HCT116 (cell line): ENCODE measurements at regions not wholly inside any gene's neighbourhood (a gene's known extent, or its start where the extent isn't known, plus 50 kb on each side); places are given as distances from the start of the nearest gene placed in this dataset.

ENCODE experiments used
- ATAC-seq: fragments of 200-7000 bp; cut with Tn5 transposase; 2 replicates; pipeline ENCODE4 v1.9.1; 2020; ENCODE audit warnings: mild to moderate bottlenecking, moderate library complexity
- BruUV-seq: library from RNA; stranded (reverse); fragments of 400-500 nt; replicated peaks from 2 replicates; lab custom pipeline; 2021; lab: Mats Ljungman, UMichigan
- CTCF ChIA-PET: fragments of 300-600 bp; sonication (Branson Sonifier 250); formaldehyde crosslinking; loops from one replicate; lab custom pipeline; 2021; ENCODE audit warnings: antibody characterized with exemption; lab: Charles Lee
- POLR2A ChIA-PET: fragments of 300-600, 350-600 bp; sonication (Branson Sonifier 250); formaldehyde crosslinking; loops from one replicate; lab custom pipeline; 2021; ENCODE audit warnings: antibody characterized with exemption; lab: Charles Lee
- RAD21 ChIA-PET, 2 experiments: fragments of 300-600 bp; sonication (Branson Sonifier 250); formaldehyde crosslinking; loops; one replicate each; lab custom pipeline; 2023; ENCODE audit warnings: low total read pairs in 2 of 2; ENCODE audit not compliant: uncharacterized antibody in 2 of 2, unreplicated experiment in 2 of 2, low non-redundant PET in 1 of 2; lab: Charles Lee
- DNase-seq: peaks from one replicate; pipeline ENCODE4 v3.0.0-alpha.2; 2010; ENCODE audit warnings: low read depth, low spot score
- H2AFZ ChIP-seq: fragments of 200-600 bp; shearing (Covaris generic), sonication (generic); 2 replicates; pipeline ENCODE4 v1.6.1; 2017; ENCODE audit warnings: low read depth, mixed run types, mixed read lengths, antibody characterized with exemption, low read length; ENCODE audit not compliant: poor library complexity, severe bottlenecking
- H3K27ac ChIP-seq: 2 replicates; pipeline ENCODE4 v1.5.1; 2012; ENCODE audit warnings: low read depth, low read length
- H3K27me3 ChIP-seq: fragments of 200-600 bp; sonication (generic); 2 replicates; pipeline ENCODE4 v1.6.1; 2016; ENCODE audit warnings: mixed run types, low read length, mixed read lengths; ENCODE audit not compliant: insufficient read depth
- H3K36me3 ChIP-seq, 2 experiments: fragments of 200-500 bp in 1 of 2; fragments of 200-600 bp in 1 of 2; sonication (Bioruptor generic) in 1 of 2; sonication (generic) in 1 of 2; 2 replicates each; pipeline versions ENCODE4 v1.5.1 to v1.6.1; 2014 to 2016; ENCODE audit warnings: low read length in 2 of 2, inconsistent platforms in 1 of 2, mixed read lengths in 1 of 2, mixed run types in 1 of 2; ENCODE audit not compliant: insufficient read depth in 2 of 2, control insufficient read depth in 1 of 2
- H3K4me1 ChIP-seq, 2 experiments: fragments of 200-600 bp in 1 of 2; sonication (generic) in 1 of 2; 2 replicates each; pipeline versions ENCODE4 v1.5.1 to v1.6.1; 2012 to 2017; ENCODE audit warnings: low read length in 2 of 2, inconsistent platforms in 1 of 2, mild to moderate bottlenecking in 1 of 2, mixed read lengths in 1 of 2, mixed run types in 1 of 2, moderate library complexity in 1 of 2; ENCODE audit not compliant: insufficient read depth in 2 of 2, control insufficient read depth in 1 of 2
- H3K4me2 ChIP-seq: fragments of 200-600 bp; sonication (generic); 2 replicates; pipeline ENCODE4 v1.6.1; 2017; ENCODE audit warnings: mixed run types, low read length, mixed read lengths
- H3K4me3 ChIP-seq, 2 experiments: fragments of 200-600 bp in 1 of 2; sonication (generic) in 1 of 2; replicated peaks in 1 of 2; 2 replicates each; pipeline ENCODE4 v1.5.1; 2011 to 2016; ENCODE audit warnings: low read length in 2 of 2, control low read depth in 1 of 2, low read depth in 1 of 2, mild to moderate bottlenecking in 1 of 2, mixed read lengths in 1 of 2, mixed run types in 1 of 2
- H3K79me2 ChIP-seq: fragments of 200-600 bp; sonication (generic); 2 replicates; pipeline ENCODE4 v1.6.1; 2017; ENCODE audit warnings: mild to moderate bottlenecking, mixed run types, low read length, moderate library complexity, mixed read lengths; ENCODE audit not compliant: insufficient read depth
- H3K9ac ChIP-seq: fragments of 200-600 bp; sonication (generic); 2 replicates; pipeline ENCODE4 v1.6.1; 2016; ENCODE audit warnings: low read length, mixed read lengths
- H3K9me2 ChIP-seq: fragments of 200-600 bp; sonication (generic), shearing (Covaris generic); 2 replicates; pipeline ENCODE4 v1.6.1; 2017; ENCODE audit warnings: mixed run types, mild to moderate bottlenecking, moderate library complexity; ENCODE audit not compliant: insufficient read depth
- H3K9me3 ChIP-seq, 2 experiments: fragments of 200-500 bp in 1 of 2; fragments of 200-600 bp in 1 of 2; sonication (Bioruptor generic) in 1 of 2; sonication (generic) in 1 of 2; 2 replicates each; pipeline ENCODE4 v1.6.1; 2014 to 2017; ENCODE audit warnings: low read length in 2 of 2, mixed read lengths in 2 of 2, inconsistent platforms in 1 of 2, low read depth in 1 of 2, mild to moderate bottlenecking in 1 of 2, mixed run types in 1 of 2, moderate library complexity in 1 of 2; ENCODE audit not compliant: control insufficient read depth in 1 of 2, insufficient read depth in 1 of 2
- H4K20me1 ChIP-seq: fragments of 200-600 bp; sonication (generic), shearing (Covaris generic); 2 replicates; pipeline ENCODE4 v1.6.1; 2017; ENCODE audit warnings: mixed run types, mild to moderate bottlenecking, moderate library complexity; ENCODE audit not compliant: insufficient read depth
- ATF3 ChIP-seq: IDR thresholded peaks from 2 replicates; pipeline ENCODE4 v1.6.1; 2012
- CBX3 ChIP-seq: IDR thresholded peaks from 2 replicates; pipeline ENCODE4 v1.6.1; 2012; ENCODE audit warnings: low read depth
- EGR1 ChIP-seq: IDR thresholded peaks from 2 replicates; pipeline ENCODE4 v1.6.1; 2012; ENCODE audit warnings: low read depth
- ELF1 ChIP-seq: IDR thresholded peaks from 2 replicates; pipeline ENCODE4 v1.6.1; 2012; ENCODE audit warnings: low read depth, borderline replicate concordance
- EZH2phosphoT487 ChIP-seq: fragments of 200-600 bp; IDR thresholded peaks from 2 replicates; pipeline ENCODE4 v1.6.1; 2018; ENCODE audit warnings: antibody characterized with exemption, borderline replicate concordance
- JUND ChIP-seq: IDR thresholded peaks from 2 replicates; pipeline ENCODE4 v1.6.1; 2012
- POLR2A ChIP-seq: IDR thresholded peaks from 2 replicates; pipeline ENCODE4 v1.7.0; 2011; ENCODE audit warnings: borderline replicate concordance; ENCODE audit not compliant: insufficient read depth, insufficient read length; ENCODE audit errors: extremely low read depth
- REST ChIP-seq: IDR thresholded peaks from 2 replicates; pipeline ENCODE4 v1.6.1; 2012; ENCODE audit warnings: low read depth
- SIN3A ChIP-seq: IDR thresholded peaks from 2 replicates; pipeline ENCODE4 v1.6.1; 2012; ENCODE audit warnings: low read depth
- SP1 ChIP-seq: IDR thresholded peaks from 2 replicates; pipeline ENCODE4 v1.6.1; 2012; ENCODE audit warnings: low read depth
- TCF7L2 ChIP-seq: IDR thresholded peaks from 2 replicates; pipeline ENCODE4 v1.7.0; 2011; ENCODE audit warnings: borderline replicate concordance, inconsistent platforms; ENCODE audit not compliant: insufficient read depth, insufficient read length; ENCODE audit errors: extremely low read depth
- YY1 ChIP-seq: IDR thresholded peaks from 2 replicates; pipeline ENCODE4 v1.6.1; 2011; ENCODE audit warnings: low read length, low read depth, moderate library complexity, mild to moderate bottlenecking; ENCODE audit not compliant: insufficient replicate concordance; ENCODE audit errors: extremely low read depth
- ZBTB33 ChIP-seq: IDR thresholded peaks from 2 replicates; pipeline ENCODE4 v1.6.1; 2011; ENCODE audit warnings: mild to moderate bottlenecking, low read length, moderate library complexity; ENCODE audit not compliant: insufficient replicate concordance; ENCODE audit errors: extremely low read depth
- ZFX ChIP-seq: fragments of 450-650 bp; IDR thresholded peaks from 2 replicates; pipeline ENCODE4 v1.6.1; 2017
- intact Hi-C: fragments of 100-400 bp; cut with micrococcal nuclease; formaldehyde crosslinking; loops from 2 replicates; pipeline ENCODE4 v1.10.0; 2022

GRCh38 chr2:157168501-157168900 is 89.0 kb upstream of the GALNT5 start (continued):
- no peak for TF ChIP-seq YY1
- no peak for TF ChIP-seq SP1
- no peak for TF ChIP-seq ZFX

- H3K4me3 ChIP-seq = no peak overlapping the region
- POLR2A ChIA-PET = no interaction called here
- no peak overlapping the region for H3K9ac ChIP-seq
- RAD21 ChIA-PET = no interaction called here
- no peak for DNase-seq
- no peaks in the 10 kb centered on the region for H3K79me2 ChIP-seq
- no peak overlapping the region for H3K4me2 ChIP-seq
- no peaks in the 10 kb centered on the region for H3K36me3 ChIP-seq
- CTCF ChIA-PET = no interaction called here
- intact Hi-C loops = no loop called here
- H2AFZ ChIP-seq = no peak overlapping the region
- H4K20me1 ChIP-seq = no peaks in the 10 kb centered on the region
- ATAC-seq = no peak
- TF ChIP-seq EZH2phosphoT487 (no peak), POLR2A (no peak)
- no peak overlapping the region for H3K27ac ChIP-seq
- no peaks in the 10 kb centered on the region for H3K4me1 ChIP-seq
- no peaks in the 10 kb centered on the region for H3K27me3 ChIP-seq
- no peaks in the 10 kb centered on the region for H3K9me3 ChIP-seq
- no TSS peak for BruUV-seq
- no peaks in the 10 kb centered on the region for H3K9me2 ChIP-seq
Observed at GRCh38 chr2:157169889-157170288, 87.6 kb upstream of the GALNT5 start.

- intact Hi-C loops = no loop called here
- H3K27ac ChIP-seq = no peak overlapping the region
- H3K9ac ChIP-seq = no peak overlapping the region
- ChIA-PET CTCF (no interaction called here), RAD21 (no interaction called here)
- H3K4me3 ChIP-seq = no peak overlapping the region
- H3K79me2 ChIP-seq = no peaks in the 10 kb centered on the region
- no peaks in the 10 kb centered on the region for H3K9me3 ChIP-seq
- no peaks in the 10 kb centered on the region for H3K36me3 ChIP-seq
- H2AFZ ChIP-seq = no peak overlapping the region
- no peaks in the 10 kb centered on the region for H3K9me2 ChIP-seq
- H4K20me1 ChIP-seq = no peaks in the 10 kb centered on the region
- no TSS peak for BruUV-seq
- ATAC-seq = no peak
- TF ChIP-seq SIN3A (no peak), TCF7L2 (no peak), ZBTB33 (no peak), ELF1 (no peak), REST (no peak), EGR1 (no peak), EZH2phosphoT487 (no peak), CBX3 (no peak), ZFX (no peak), ATF3 (no peak), JUND (no peak), YY1 (no peak)
- TF ChIP-seq, all 23 proteins: peak for 0
- Histone ChIP-seq H3K4me2 (no peak overlapping the region), H3K4me1 (no peaks in the 10 kb centered on the region), H3K27me3 (no peaks in the 10 kb centered on the region)
- no peak for DNase-seq
- POLR2A ChIA-PET = no interaction called here
Observed at GRCh38 chr2:157170299-157170698, 87.2 kb upstream of the GALNT5 start.
